IMR-90 (cell line): ENCODE measurements at regions not wholly inside any gene's neighbourhood (a gene's known extent, or its start where the extent isn't known, plus 50 kb on each side); places are given as distances from the start of the nearest gene placed in this dataset.

Source experiments
- ATAC-seq: fragments of 200-7000 bp; cut with Tn5 transposase; 2 replicates; pipeline ENCODE4 v1.9.1; 2020; ENCODE audit warnings: low read depth, mild to moderate bottlenecking, moderate library complexity
- BruUV-seq: library from RNA; stranded (reverse); fragments of 400-500 nt; replicated peaks from 2 replicates; lab custom pipeline; 2021; lab: Mats Ljungman, UMichigan
- CTCF ChIA-PET: fragments of 300-600 bp; formaldehyde crosslinking; extraction: SDS; loops from one replicate; lab custom pipeline; 2021; ENCODE audit warnings: antibody characterized with exemption; lab: Yijun Ruan, JAX
- POLR2A ChIA-PET: fragments of 300-600 bp; sonication (Branson Sonifier 250); formaldehyde crosslinking; loops from one replicate; lab custom pipeline; 2022; ENCODE audit warnings: antibody characterized with exemption; ENCODE audit not compliant: unreplicated experiment; lab: Charles Lee
- DNase-seq: peaks from one replicate; pipeline ENCODE4 v3.0.0; 2013
- H2AFZ ChIP-seq: replicated peaks from 2 replicates; pipeline ENCODE3; 2013; ENCODE audit warnings: low read length, mild to moderate bottlenecking; ENCODE audit not compliant: poor library complexity
- H2AK5ac ChIP-seq: 2 replicates; pipeline ENCODE4 v1.6.1; 2013; ENCODE audit warnings: low read depth, low read length, inconsistent platforms
- H2AK9ac ChIP-seq: replicated peaks from 2 replicates; pipeline ENCODE3; 2013; ENCODE audit warnings: mild to moderate bottlenecking, low read depth, low read length, moderate library complexity; ENCODE audit not compliant: poor library complexity
- H2BK120ac ChIP-seq: 2 replicates; pipeline ENCODE4 v1.6.1; 2013; ENCODE audit warnings: low read depth, low read length, inconsistent platforms
- H2BK15ac ChIP-seq: 3 replicates; pipeline ENCODE4 v1.6.1; 2013; ENCODE audit warnings: low read depth, low read length, inconsistent platforms
- H2BK20ac ChIP-seq: 2 replicates; pipeline ENCODE4 v1.6.1; 2013; ENCODE audit warnings: low read depth, mild to moderate bottlenecking, inconsistent platforms, low read length, moderate library complexity
- H2BK5ac ChIP-seq: 2 replicates; pipeline ENCODE4 v1.6.1; 2013; ENCODE audit warnings: mild to moderate bottlenecking, low read depth, low read length, inconsistent platforms; ENCODE audit not compliant: poor library complexity, severe bottlenecking
- H3K14ac ChIP-seq: replicated peaks from 2 replicates; pipeline ENCODE4 v1.6.1; 2013; ENCODE audit warnings: low read depth, low read length, inconsistent platforms
- H3K18ac ChIP-seq: 2 replicates; pipeline ENCODE4 v1.6.1; 2013; ENCODE audit warnings: low read depth, low read length, control low read depth
- H3K23ac ChIP-seq: 2 replicates; pipeline ENCODE4 v1.6.1; 2013; ENCODE audit warnings: low read depth, low read length, inconsistent platforms
- H3K27ac ChIP-seq: 2 replicates; pipeline ENCODE4 v1.5.1; 2013; ENCODE audit warnings: mild to moderate bottlenecking, control low read depth, low read length; ENCODE audit not compliant: insufficient read depth
- H3K27me3 ChIP-seq: 2 replicates; pipeline ENCODE4 v1.6.1; 2013; ENCODE audit warnings: low read length; ENCODE audit not compliant: control insufficient read depth, insufficient read depth
- H3K36me3 ChIP-seq: 2 replicates; pipeline ENCODE4 v1.6.1; 2013; ENCODE audit warnings: low read length, mixed read lengths; ENCODE audit not compliant: control insufficient read depth, insufficient read depth
- H3K4ac ChIP-seq: 2 replicates; pipeline ENCODE4 v1.6.1; 2013; ENCODE audit warnings: low read depth, low read length, inconsistent platforms
- H3K4me1 ChIP-seq: 2 replicates; pipeline ENCODE4 v1.6.1; 2013; ENCODE audit warnings: low read length, mixed read lengths; ENCODE audit not compliant: control insufficient read depth, insufficient read depth
- H3K4me2 ChIP-seq: 2 replicates; pipeline ENCODE4 v1.6.1; 2013; ENCODE audit warnings: low read depth, mild to moderate bottlenecking, control low read depth, low read length, moderate library complexity
- H3K4me3 ChIP-seq: 2 replicates; pipeline ENCODE4 v1.5.1; 2013; ENCODE audit warnings: low read depth, mild to moderate bottlenecking, control low read depth, low read length, moderate library complexity; ENCODE audit not compliant: insufficient read depth
- H3K56ac ChIP-seq: 2 replicates; pipeline ENCODE4 v1.6.1; 2013; ENCODE audit warnings: low read length, inconsistent platforms; ENCODE audit not compliant: insufficient read depth; ENCODE audit errors: extremely low read depth
- H3K79me1 ChIP-seq, 2 experiments: 2 replicates each; pipeline ENCODE4 v1.6.1; 2013; ENCODE audit warnings: low read length in 2 of 2, inconsistent platforms in 1 of 2, low read depth in 1 of 2
- H3K9ac ChIP-seq: 2 replicates; pipeline ENCODE4 v1.6.1; 2013; ENCODE audit warnings: low read depth, low read length, control low read depth
- H3K9me1 ChIP-seq: 2 replicates; pipeline ENCODE4 v1.6.1; 2013; ENCODE audit warnings: low read length, inconsistent platforms; ENCODE audit not compliant: insufficient read depth
- H3K9me3 ChIP-seq: 2 replicates; pipeline ENCODE4 v1.6.1; 2013; ENCODE audit warnings: low read length; ENCODE audit not compliant: control insufficient read depth, insufficient read depth
- H4K20me1 ChIP-seq: 2 replicates; pipeline ENCODE4 v1.6.1; 2013; ENCODE audit warnings: low read length, inconsistent platforms; ENCODE audit not compliant: insufficient read depth
- H4K5ac ChIP-seq: 2 replicates; pipeline ENCODE4 v1.6.1; 2013; ENCODE audit warnings: mild to moderate bottlenecking, low read depth, low read length, control low read depth
- H4K8ac ChIP-seq, 2 experiments: 2 replicates each; pipeline ENCODE4 v1.6.1; 2013; ENCODE audit warnings: low read depth in 2 of 2, low read length in 2 of 2, control low read depth in 1 of 2, inconsistent platforms in 1 of 2
- H4K91ac ChIP-seq: 2 replicates; pipeline ENCODE4 v1.6.1; 2013; ENCODE audit warnings: low read depth, low read length, inconsistent platforms; ENCODE audit not compliant: insufficient read depth
- MAZ ChIP-seq: IDR thresholded peaks from 2 replicates; pipeline ENCODE4 v1.6.1; 2012; ENCODE audit warnings: low read depth, mild to moderate bottlenecking, low read length, improper control_type of control experiment, moderate library complexity, borderline replicate concordance
- WGBS, 2 experiments: methylation state at CpG; one replicate each; pipeline versions ENCODE4 v1.1.5 to v1.1.7; 2013; ENCODE audit warnings: missing lambda C conversion rate in 2 of 2; ENCODE audit not compliant: insufficient read length in 1 of 2; ENCODE audit errors: extremely low coverage in 2 of 2; 5-methylcytosine and 5-hydroxymethylcytosine counted together
- dilution Hi-C: fragments of 300-500 bp; cut with HindIII; formaldehyde crosslinking; loops from one replicate; pipeline ENCODE4 v1.14.3; 2018; ENCODE audit warnings: low sequenced_read_pairs; ENCODE audit not compliant: unreplicated experiment
- in situ Hi-C: fragments of 300-500 bp; cut with MboI; formaldehyde crosslinking; loops from 3 replicates; pipeline ENCODE4 v1.14.3; 2019; ENCODE audit warnings: low sequenced_read_pairs, inconsistent platforms, mixed read lengths
- intact Hi-C: fragments of 100-400 bp; cut with micrococcal nuclease; formaldehyde crosslinking; loops from 2 replicates; pipeline ENCODE4 v1.10.0; 2022

- BruUV-seq, result no TSS peak
Measured at GRCh38 chr12:40579687-40580086, 112.6 kb upstream of the CNTN1 start.

More at GRCh38 chr12:40579687-40580086, 112.6 kb upstream of the CNTN1 start:
- no peak overlapping the region for H2BK5ac ChIP-seq
- no peaks in the 10 kb centered on the region for H3K4me1 ChIP-seq
- in situ Hi-C loops, result no loop called here
- intact Hi-C loops, result no loop called here
- no peaks in the 10 kb centered on the region for H3K36me3 ChIP-seq
- H3K9me1 ChIP-seq, result no peaks in the 10 kb centered on the region
- no peak overlapping the region for H2AK9ac ChIP-seq
- POLR2A ChIA-PET, result no interaction called here
- no peak overlapping the region for H2BK15ac ChIP-seq
- no peak for DNase-seq
- no CpG with 5 or more reads among the region's 1 CpG for WGBS, 2 experiments
- no peak overlapping the region for H2BK120ac ChIP-seq
- H3K4me2 ChIP-seq, result no peak overlapping the region
- H4K91ac ChIP-seq, result no peak overlapping the region
- no peak overlapping the region for H3K18ac ChIP-seq
- H3K14ac ChIP-seq, result no peak overlapping the region
- no peak overlapping the region for H3K56ac ChIP-seq
- no peak for ATAC-seq
- no peaks in the 10 kb centered on the region for H3K27me3 ChIP-seq
- H3K9ac ChIP-seq, result no peak overlapping the region
- H3K4ac ChIP-seq, result no peak overlapping the region
- H3K79me1 ChIP-seq, result no peaks in the 10 kb centered on the region
- H3K4me3 ChIP-seq, result no peak overlapping the region
- H3K27ac ChIP-seq, result no peak overlapping the region
- no peak for TF ChIP-seq MAZ
- H4K5ac ChIP-seq, result no peak overlapping the region
- H3K23ac ChIP-seq, result no peak overlapping the region
- no peak overlapping the region for H2BK20ac ChIP-seq
- CTCF ChIA-PET, result no interaction called here
- peaks cover 6% of the 10 kb centered on the region for H3K9me3 ChIP-seq
- dilution Hi-C loops, result no loop called here
- H2AFZ ChIP-seq, result no peak overlapping the region
- no peak overlapping the region for H4K8ac ChIP-seq
- no peak overlapping the region for H2AK5ac ChIP-seq
- H4K20me1 ChIP-seq, result no peaks in the 10 kb centered on the region
